Endometrial microvascular endothelial cells (primary cell): ENCODE measurements at regions not wholly inside any gene's neighbourhood (a gene's known extent, or its start where the extent isn't known, plus 50 kb on each side); places are given as distances from the start of the nearest gene placed in this dataset.
"Not testable (repeated sequence)": the region's sequence is repeated elsewhere in the genome, so short reads cannot be mapped to it uniquely, and the experiment has no call there.

Source experiments
- in situ Hi-C: cut with HindIII; loops from 2 replicates; pipeline ENCODE4 v1.10.0; 2017; ENCODE audit warnings: low sequenced_read_pairs, low pct_unique_long_range_greater_than_20kb; ENCODE audit errors: inconsistent ontology term

- in situ Hi-C loops = no loop called here
Observed at GRCh38 chrX:45811326-45811725, 610.6 kb upstream of the DIPK2B start.

- in situ Hi-C loops = no loop called here
Observed at GRCh38 chrX:45807572-45808425, 607.1 kb upstream of the DIPK2B start.

GRCh38 chrX:45806410-45807121 lies 605.9 kb upstream of the DIPK2B start:
- in situ Hi-C loops = no loop called here

- in situ Hi-C loops = no loop called here
Observed at GRCh38 chrX:45804276-45804675, 603.6 kb upstream of the DIPK2B start.

- in situ Hi-C loops = no loop called here
Observed at GRCh38 chrX:45803383-45803921, 602.8 kb upstream of the DIPK2B start.

- in situ Hi-C loops = no loop called here
Observed at GRCh38 chrX:45801554-45801953, 600.9 kb upstream of the DIPK2B start.

GRCh38 chrX:45800746-45801453 lies 600.2 kb upstream of the DIPK2B start:
- in situ Hi-C loops = not testable (repeated sequence)

GRCh38 chrX:45799576-45799975 lies 598.9 kb upstream of the DIPK2B start:
- in situ Hi-C loops = no loop called here

- in situ Hi-C loops = no loop called here
Observed at GRCh38 chrX:45795546-45795945, 594.9 kb upstream of the DIPK2B start.

GRCh38 chrX:45794995-45795337 lies 594.3 kb upstream of the DIPK2B start:
- in situ Hi-C loops = no loop called here

GRCh38 chrX:45794323-45794994 lies 593.8 kb upstream of the DIPK2B start:
- in situ Hi-C loops = no loop called here

- in situ Hi-C loops = no loop called here
Observed at GRCh38 chrX:45788941-45789348, 588.3 kb upstream of the DIPK2B start.

- in situ Hi-C loops = no loop called here
Observed at GRCh38 chrX:45788315-45788714, 587.6 kb upstream of the DIPK2B start.

- in situ Hi-C loops = no loop called here
Observed at GRCh38 chrX:45784590-45784989, 583.9 kb upstream of the DIPK2B start.

GRCh38 chrX:45783002-45783401 lies 582.3 kb upstream of the DIPK2B start:
- in situ Hi-C loops = no loop called here

- in situ Hi-C loops = no loop called here
Observed at GRCh38 chrX:45781901-45782553, 581.4 kb upstream of the DIPK2B start.

- in situ Hi-C loops = no loop called here
Observed at GRCh38 chrX:45778616-45779015, 577.9 kb upstream of the DIPK2B start.

GRCh38 chrX:45777366-45777765 lies 576.7 kb upstream of the DIPK2B start:
- in situ Hi-C loops = no loop called here

GRCh38 chrX:45775468-45775867 lies 574.8 kb upstream of the DIPK2B start:
- in situ Hi-C loops = no loop called here
